GM08714 (cell line): ENCODE measurements at regions not wholly inside any gene's neighbourhood (a gene's known extent, or its start where the extent isn't known, plus 50 kb on each side); places are given as distances from the start of the nearest gene placed in this dataset.

Experiments
- H3K4me3 ChIP-seq: fragments of 200-500 bp; sonication (Bioruptor generic); 2 replicates; pipeline ENCODE4 v1.5.1; 2014; ENCODE audit warnings: mild to moderate bottlenecking, low read length, inconsistent platforms
- ZNF274 ChIP-seq: IDR thresholded peaks from 2 replicates; pipeline ENCODE4 v1.6.1; 2012; ENCODE audit warnings: mild to moderate bottlenecking, low read depth, low read length

GRCh38 chr3:23656821-23657220, 148.9 kb upstream of the UBE2E1 start:
- TF ChIP-seq ZNF274 = no peak
- H3K4me3 ChIP-seq = no peak overlapping the region

GRCh38 chr3:23657647-23658046, 148.1 kb upstream of the UBE2E1 start:
- no peak overlapping the region for H3K4me3 ChIP-seq
- TF ChIP-seq ZNF274 = no peak

- TF ChIP-seq ZNF274 = no peak
- H3K4me3 ChIP-seq = peak overlapping the region; percentile 51; the same call in 1 of the 2 replicates
Measured at GRCh38 chr3:23659274-23659673, 146.5 kb upstream of the UBE2E1 start.

- H3K4me3 ChIP-seq = no peak overlapping the region
- TF ChIP-seq ZNF274 = no peak
Measured at GRCh38 chr3:23659840-23660430, 145.8 kb upstream of the UBE2E1 start.

GRCh38 chr3:23662079-23662617, 143.6 kb upstream of the UBE2E1 start:
- no peak for TF ChIP-seq ZNF274

GRCh38 chr3:23663246-23663645, 142.5 kb upstream of the UBE2E1 start:
- no peak overlapping the region for H3K4me3 ChIP-seq
- TF ChIP-seq ZNF274 = no peak

More at GRCh38 chr3:23662079-23662617, 143.6 kb upstream of the UBE2E1 start:
- no peak overlapping the region for H3K4me3 ChIP-seq

GRCh38 chr3:23663661-23664186, 142.0 kb upstream of the UBE2E1 start:
- no peak for TF ChIP-seq ZNF274
- no peak overlapping the region for H3K4me3 ChIP-seq

GRCh38 chr3:23664459-23664858, 141.3 kb upstream of the UBE2E1 start:
- no peak for TF ChIP-seq ZNF274
- H3K4me3 ChIP-seq = no peak overlapping the region

GRCh38 chr3:23665741-23666140, 140.0 kb upstream of the UBE2E1 start:
- no peak overlapping the region for H3K4me3 ChIP-seq
- no peak for TF ChIP-seq ZNF274

GRCh38 chr3:23666818-23667217, 138.9 kb upstream of the UBE2E1 start:
- H3K4me3 ChIP-seq = no peak overlapping the region
- no peak for TF ChIP-seq ZNF274

- TF ChIP-seq ZNF274 = no peak
- no peak overlapping the region for H3K4me3 ChIP-seq
Measured at GRCh38 chr3:23667536-23668429, 138.0 kb upstream of the UBE2E1 start.

- TF ChIP-seq ZNF274 = no peak
- H3K4me3 ChIP-seq = no peak overlapping the region
Measured at GRCh38 chr3:23668430-23668904, 137.3 kb upstream of the UBE2E1 start.

GRCh38 chr3:23669541-23670255, 136.1 kb upstream of the UBE2E1 start:
- no peak overlapping the region for H3K4me3 ChIP-seq
- no peak for TF ChIP-seq ZNF274
